ENCODE measurements at regions not wholly inside any gene's neighbourhood (a gene's known extent, or its start where the extent isn't known, plus 50 kb on each side); places are given as distances from the start of the nearest gene placed in this dataset.

GRCh38 chr3:144947895-144948294 lies 976.3 kb downstream of the DIPK2A start:
- no peak for TF ChIP-seq CTCF (IDR thresholded peaks at IDR 0.05; ENCODE audit: insufficient read depth, low read length, severe bottlenecking)
- no peak for FAIRE-seq
- no peak for DNase-seq (ENCODE audit: low read depth)
- Histone ChIP-seq H3K27me3 (ENCODE audit: control insufficient read depth, insufficient read depth, low read length) (no peaks in the 10 kb centered on the region), H3K36me3 (ENCODE audit: control insufficient read depth, insufficient read depth, low read length) (no peaks in the 10 kb centered on the region), H3K4me3 (ENCODE audit: low read depth, low read length) (no peak overlapping the region)

- no peak for FAIRE-seq
- H3K27me3 ChIP-seq (ENCODE audit: control insufficient read depth, insufficient read depth, low read length): no peaks in the 10 kb centered on the region
- no peaks in the 10 kb centered on the region for H3K36me3 ChIP-seq (ENCODE audit: control insufficient read depth, insufficient read depth, low read length)
Observed at GRCh38 chr3:144948711-144949110, 977.1 kb downstream of the DIPK2A start.

DNA sequence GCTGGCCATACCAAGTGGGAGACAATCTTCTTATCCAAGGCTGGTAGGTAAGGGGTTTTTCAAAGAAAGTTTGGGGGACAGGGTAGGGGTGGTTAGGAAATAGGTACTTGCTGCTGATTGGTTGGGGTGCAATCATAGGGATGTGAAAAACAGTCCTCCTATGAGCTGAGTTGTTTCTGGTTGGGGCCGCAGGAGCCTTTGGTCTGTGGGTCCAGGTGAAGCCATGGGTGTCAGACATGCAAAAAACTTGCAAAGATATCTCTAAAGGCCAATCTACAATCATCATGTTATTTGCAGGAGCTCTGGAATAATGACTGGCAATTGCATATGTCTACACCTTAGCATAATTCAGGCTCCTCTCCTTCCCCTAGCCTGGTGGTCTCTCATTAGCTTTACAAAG lies 982.3 kb downstream of the DIPK2A start:
- DNase-seq (ENCODE audit: low read depth) (no peak), FAIRE-seq (no peak)
- H3K36me3 ChIP-seq (ENCODE audit: control insufficient read depth, insufficient read depth, low read length): no peaks in the 10 kb centered on the region
- H3K27me3 ChIP-seq (ENCODE audit: control insufficient read depth, insufficient read depth, low read length): no peaks in the 10 kb centered on the region
- TF ChIP-seq CTCF (IDR thresholded peaks at IDR 0.05; ENCODE audit: insufficient read depth, low read length, severe bottlenecking): no peak
- H3K4me3 ChIP-seq (ENCODE audit: low read depth, low read length): no peak overlapping the region

More at GRCh38 chr3:144948711-144949110, 977.1 kb downstream of the DIPK2A start:
- no peak for DNase-seq (ENCODE audit: low read depth)
- no peak overlapping the region for H3K4me3 ChIP-seq (ENCODE audit: low read depth, low read length)
- no peak for TF ChIP-seq CTCF (IDR thresholded peaks at IDR 0.05; ENCODE audit: insufficient read depth, low read length, severe bottlenecking)

DNA sequence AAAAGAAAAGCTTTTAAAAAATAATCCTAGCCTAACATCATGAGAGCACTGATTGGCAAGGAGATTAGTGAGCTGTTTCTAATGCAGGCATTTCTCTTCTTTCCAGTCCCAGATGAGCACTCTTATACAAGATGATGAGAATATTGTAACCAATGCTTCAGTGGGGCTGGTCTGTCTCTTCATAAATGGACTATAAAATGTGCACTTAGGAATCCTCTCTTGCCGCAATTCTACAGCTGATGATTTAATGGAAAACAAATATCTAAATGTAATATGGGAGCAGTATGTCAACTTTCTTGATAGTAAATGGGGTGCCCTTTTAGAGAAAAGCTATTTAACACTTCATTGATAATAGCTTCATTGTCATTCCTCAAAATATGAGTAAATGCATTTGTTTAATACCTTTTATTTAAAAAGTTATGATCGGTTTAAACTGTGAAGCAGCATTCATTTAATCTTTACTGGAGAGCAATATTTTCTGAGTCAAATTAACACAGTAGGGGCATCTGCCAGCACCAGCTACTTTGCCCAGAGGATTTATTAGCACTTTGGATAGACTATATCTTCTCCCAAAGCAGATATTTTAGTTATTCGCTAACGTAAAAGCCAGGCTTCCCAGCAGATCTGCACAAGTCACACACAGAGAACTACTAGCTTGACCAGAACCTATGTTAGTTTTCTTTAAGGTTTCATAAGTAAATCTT lies 985.9 kb downstream of the DIPK2A start:
- no peak for TF ChIP-seq CTCF (IDR thresholded peaks at IDR 0.05; ENCODE audit: insufficient read depth, low read length, severe bottlenecking)
- FAIRE-seq: no peak
- H3K27me3 ChIP-seq (ENCODE audit: control insufficient read depth, insufficient read depth, low read length): no peaks in the 10 kb centered on the region

DNA sequence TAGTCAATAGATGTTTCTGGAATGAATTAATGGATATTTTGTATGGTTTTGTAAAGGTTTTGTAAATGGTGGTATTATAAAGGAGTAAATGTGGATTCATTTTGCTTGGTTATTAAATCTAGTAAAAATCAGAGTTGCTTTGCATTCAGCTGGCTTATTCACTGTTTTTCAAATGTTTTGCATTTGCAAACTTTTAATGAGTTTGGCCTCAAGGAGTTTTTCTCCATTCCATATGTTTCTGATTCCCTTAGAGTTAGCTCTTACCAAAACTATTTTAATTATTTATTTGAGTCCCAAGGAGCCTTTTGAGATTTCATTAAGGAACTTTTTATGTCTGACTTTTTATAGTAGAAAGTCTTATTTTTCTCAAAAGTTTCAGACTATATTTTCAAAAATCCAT lies 992.2 kb downstream of the DIPK2A start:
- Histone ChIP-seq H3K27me3 (ENCODE audit: control insufficient read depth, insufficient read depth, low read length) (no peaks in the 10 kb centered on the region), H3K36me3 (ENCODE audit: control insufficient read depth, insufficient read depth, low read length) (no peaks in the 10 kb centered on the region), H3K4me3 (ENCODE audit: low read depth, low read length) (no peak overlapping the region)
- no peak for TF ChIP-seq CTCF (IDR thresholded peaks at IDR 0.05; ENCODE audit: insufficient read depth, low read length, severe bottlenecking)
- no peak for FAIRE-seq
- no peak for DNase-seq (ENCODE audit: low read depth)

More for the DNA sequence above, 985.9 kb downstream of the DIPK2A start:
- DNase-seq (ENCODE audit: low read depth): no peak
- no peak overlapping the region for H3K4me3 ChIP-seq (ENCODE audit: low read depth, low read length)
- H3K36me3 ChIP-seq (ENCODE audit: control insufficient read depth, insufficient read depth, low read length): no peaks in the 10 kb centered on the region

- DNase-seq (ENCODE audit: low read depth) (no peak), FAIRE-seq (no peak)
- Histone ChIP-seq H3K27me3 (ENCODE audit: control insufficient read depth, insufficient read depth, low read length) (no peaks in the 10 kb centered on the region), H3K36me3 (ENCODE audit: control insufficient read depth, insufficient read depth, low read length) (no peaks in the 10 kb centered on the region), H3K4me3 (ENCODE audit: low read depth, low read length) (no peak overlapping the region)
- TF ChIP-seq CTCF (IDR thresholded peaks at IDR 0.05; ENCODE audit: insufficient read depth, low read length, severe bottlenecking): no peak
Observed at GRCh38 chr3:144966560-144966959, 994.9 kb downstream of the DIPK2A start.
